GM12875 (cell line): ENCODE measurements at regions not wholly inside any gene's neighbourhood (a gene's known extent, or its start where the extent isn't known, plus 50 kb on each side); places are given as distances from the start of the nearest gene placed in this dataset.

ENCODE experiments used
- H3K4me3 ChIP-seq: one replicate; pipeline ENCODE4 v1.5.1; 2011; ENCODE audit warnings: low read depth, low read length, control low read depth
- CTCF ChIP-seq: IDR thresholded peaks from 2 replicates; pipeline ENCODE4 v1.5.1; 2011; ENCODE audit warnings: low read depth, mild to moderate bottlenecking, control low read depth, inconsistent platforms, low read length, moderate library complexity, borderline replicate concordance; ENCODE audit not compliant: insufficient read depth

DNA sequence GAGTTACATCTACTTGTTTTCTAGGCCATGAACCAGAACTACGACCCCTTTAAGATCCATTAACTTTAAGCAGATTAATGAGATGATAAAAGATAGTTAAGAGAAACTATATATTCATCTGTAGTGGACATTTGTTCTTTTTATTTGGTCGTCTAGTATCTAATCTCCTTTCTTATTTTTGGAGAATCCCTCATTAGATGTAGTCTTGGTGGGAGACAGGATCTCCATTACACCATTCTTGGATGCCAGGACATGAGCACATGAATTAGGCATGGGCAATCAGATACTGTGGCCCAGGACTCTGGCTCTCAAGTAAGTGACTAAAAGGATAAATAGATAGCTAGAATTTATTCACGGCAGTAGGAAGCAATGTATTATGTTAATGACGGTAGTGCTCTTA, 245.0 kb downstream of the ATP23 start:
- TF ChIP-seq CTCF: no peak
- H3K4me3 ChIP-seq: no peak overlapping the region

GRCh38 chr12:58186914-58187313, 245.5 kb downstream of the ATP23 start:
- TF ChIP-seq CTCF: no peak
- no peak overlapping the region for H3K4me3 ChIP-seq

DNA sequence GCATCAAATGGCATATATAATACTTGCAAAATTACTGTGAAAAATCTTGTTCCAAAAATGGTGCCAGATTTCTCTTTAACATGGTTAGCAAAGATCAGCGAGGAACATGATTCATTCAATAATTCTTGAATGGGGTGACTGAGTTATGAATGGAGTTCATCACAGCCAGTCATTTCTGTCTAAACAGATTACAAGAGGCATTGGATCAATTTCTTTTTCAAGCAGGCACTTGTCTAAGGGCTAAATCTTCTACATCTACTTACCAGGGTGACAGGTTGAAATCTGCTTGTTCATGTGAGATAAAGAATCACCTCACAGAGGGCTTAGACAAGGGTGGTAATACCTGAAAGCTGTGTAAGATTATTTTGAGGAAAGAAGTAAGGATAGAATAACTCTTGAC, 247.7 kb downstream of the ATP23 start:
- no peak for TF ChIP-seq CTCF
- no peak overlapping the region for H3K4me3 ChIP-seq

- H3K4me3 ChIP-seq: no peak overlapping the region
- TF ChIP-seq CTCF: no peak
Observed at GRCh38 chr12:58189893-58190292, 248.5 kb downstream of the ATP23 start.

DNA sequence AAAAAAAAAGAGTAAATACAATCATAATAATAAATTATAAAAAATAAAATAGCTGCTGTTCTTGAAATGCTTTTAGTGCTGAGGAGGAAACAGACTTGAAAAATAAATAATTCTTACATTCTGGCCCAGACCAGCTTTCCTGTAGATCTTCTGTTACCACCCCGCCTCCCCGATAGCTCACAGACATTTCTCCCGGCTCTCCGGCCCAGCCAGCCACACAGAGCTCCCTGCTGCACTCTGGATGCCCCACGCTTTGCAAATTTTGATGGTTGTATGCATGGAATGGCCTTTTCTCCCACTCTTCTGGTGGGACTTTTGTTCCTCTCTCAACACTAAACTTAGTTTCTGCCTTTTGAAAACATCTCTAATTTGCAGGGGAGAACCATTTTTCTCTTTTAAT, 249.3 kb downstream of the ATP23 start:
- TF ChIP-seq CTCF: no peak
- H3K4me3 ChIP-seq: no peak overlapping the region

- no peak for TF ChIP-seq CTCF
- H3K4me3 ChIP-seq: no peak overlapping the region
Observed at GRCh38 chr12:58196971-58197370, 255.6 kb downstream of the ATP23 start.

GRCh38 chr12:58202933-58203718, 261.8 kb downstream of the ATP23 start:
- TF ChIP-seq CTCF: no peak

More at GRCh38 chr12:58202933-58203718, 261.8 kb downstream of the ATP23 start:
- H3K4me3 ChIP-seq: no peak overlapping the region
